ENCODE measurements at regions not wholly inside any gene's neighbourhood (a gene's known extent, or its start where the extent isn't known, plus 50 kb on each side); places are given as distances from the start of the nearest gene placed in this dataset.
A peak's percentile ranks its signal among the peaks of the same experiment; 100 is the strongest.
"Not testable (repeated sequence)": the region's sequence is repeated elsewhere in the genome, so short reads cannot be mapped to it uniquely, and the experiment has no call there.

DNA sequence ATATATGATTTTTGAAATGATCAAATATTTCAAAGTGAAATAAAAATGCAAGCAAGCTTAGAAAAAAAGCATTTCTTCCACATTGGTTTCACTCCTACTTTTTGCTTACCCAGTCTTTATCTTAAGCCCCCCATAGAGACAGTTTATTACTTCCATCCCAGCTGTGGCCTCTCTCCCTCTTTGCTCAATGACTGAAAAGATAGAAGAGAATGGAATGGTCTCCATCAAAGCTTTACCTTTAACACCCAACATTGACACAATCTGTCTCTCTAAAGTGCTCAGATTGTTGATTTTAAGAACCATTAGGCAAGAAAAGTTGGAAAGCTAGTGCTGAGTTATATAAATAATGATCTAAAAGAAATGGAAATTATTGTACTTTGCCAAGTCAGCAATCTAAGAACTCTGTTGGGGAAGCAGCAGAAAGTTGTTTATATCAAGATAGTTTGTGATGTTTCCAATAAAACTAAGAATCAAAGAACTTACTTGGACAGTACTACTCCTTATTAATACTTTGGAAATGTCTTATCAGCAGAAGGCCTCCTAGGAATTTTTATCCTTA lies 277.5 kb upstream of the NREP start:
- FAIRE-seq, result no peak
- DNase-seq (ENCODE audit: insufficient read length, low spot score), result no peak

DNA sequence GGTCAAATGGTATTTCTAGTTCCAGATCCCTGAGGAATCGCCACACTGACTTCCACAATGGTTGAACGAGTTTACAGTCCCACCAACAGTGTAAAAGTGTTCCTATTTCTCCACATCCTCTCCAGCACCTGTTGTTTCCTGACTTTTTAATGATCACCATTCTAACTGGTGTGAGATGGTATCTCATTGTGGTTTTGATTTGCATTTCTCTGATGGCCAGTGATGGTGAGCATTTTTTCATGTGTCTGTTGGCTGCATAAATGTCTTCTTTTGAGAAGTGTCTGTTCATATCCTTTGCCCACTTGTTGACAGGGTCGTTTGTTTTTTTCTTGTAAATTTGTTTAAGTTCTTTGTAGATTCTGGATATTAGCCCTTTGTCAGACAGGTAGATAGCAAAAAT lies 269.9 kb upstream of the NREP start:
- not testable (repeated sequence) for DNase-seq (ENCODE audit: insufficient read length, low spot score); FAIRE-seq

DNA sequence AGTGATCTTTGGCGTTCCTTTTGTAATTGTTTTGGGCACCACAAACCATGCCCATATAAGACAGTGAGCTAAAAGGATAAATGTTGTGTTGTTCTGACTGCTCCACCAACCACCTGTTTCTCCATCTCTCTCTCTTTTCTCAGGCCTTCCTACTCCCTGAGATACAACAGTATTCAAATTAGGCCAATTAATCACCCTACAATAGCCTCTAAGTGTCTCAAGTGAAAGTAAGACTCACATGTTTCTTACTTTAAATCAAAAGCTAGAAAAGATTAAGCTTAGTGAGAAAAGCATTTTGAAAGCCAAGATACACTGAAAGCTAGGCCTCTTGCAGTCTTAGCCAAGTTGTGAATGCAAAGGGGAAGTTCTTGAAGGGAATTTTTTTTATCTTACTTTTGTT lies 268.8 kb upstream of the NREP start:
- DNase-seq (ENCODE audit: insufficient read length, low spot score) (no peak), FAIRE-seq (no peak)

DNA sequence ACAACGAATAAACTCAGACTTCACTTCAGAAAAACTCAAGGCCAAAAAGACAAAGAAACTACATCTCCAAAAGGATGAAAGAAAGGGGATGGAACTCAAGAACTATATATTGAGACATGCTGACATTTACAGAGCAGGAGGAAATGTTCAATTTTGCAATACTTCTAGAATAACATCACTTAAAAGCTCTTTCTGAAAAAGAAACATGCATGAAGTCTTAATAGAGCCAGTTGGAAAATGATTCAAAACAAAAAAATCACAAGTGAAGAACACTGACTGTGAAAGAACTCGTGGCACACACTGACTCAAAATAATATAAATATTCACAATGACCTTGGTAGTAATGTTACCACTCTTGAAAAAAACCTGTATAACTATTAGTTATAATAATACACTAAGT lies 267.8 kb upstream of the NREP start:
- peak; percentile 59 for FAIRE-seq
- no peak for DNase-seq (ENCODE audit: insufficient read length, low spot score)

DNA sequence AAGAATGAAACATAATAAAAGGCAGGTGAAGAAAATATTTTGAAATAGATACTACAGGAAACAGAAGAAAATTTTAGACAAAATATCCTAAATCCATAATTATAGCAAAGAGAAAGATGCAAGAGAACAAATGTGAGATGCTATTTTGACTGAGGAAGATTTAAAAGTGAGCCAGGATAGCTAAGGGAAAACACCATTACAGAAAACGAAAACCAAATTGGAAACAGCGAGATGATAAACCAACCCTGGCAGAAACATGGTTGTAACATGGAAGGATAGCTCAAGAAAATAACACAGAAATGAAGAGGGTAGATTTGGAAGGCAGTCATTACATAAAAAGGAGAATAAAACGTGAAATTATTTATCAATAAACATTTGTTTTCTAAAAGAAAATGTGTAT lies 267.2 kb upstream of the NREP start:
- FAIRE-seq, result no peak
- DNase-seq (ENCODE audit: insufficient read length, low spot score), result no peak

DNA sequence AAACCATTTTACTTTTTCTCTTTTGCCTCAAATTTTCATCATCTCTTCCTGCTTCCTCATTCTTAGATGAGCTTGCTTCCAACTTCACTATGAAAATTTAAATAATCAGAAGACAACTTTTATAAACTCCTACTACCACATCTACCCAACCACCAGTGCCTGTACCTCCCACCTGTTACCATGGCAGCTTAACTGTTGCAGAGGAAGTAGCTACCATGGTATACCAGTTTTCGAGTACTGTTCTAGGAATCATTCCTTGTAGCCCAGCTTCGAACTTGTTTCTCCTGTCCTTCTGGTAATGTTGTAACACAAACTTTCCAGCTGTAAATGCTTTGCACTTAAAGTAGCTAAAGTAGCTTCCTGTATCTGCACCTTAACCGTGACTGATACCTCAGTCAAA lies 266.8 kb upstream of the NREP start:
- no peak for FAIRE-seq
- DNase-seq (ENCODE audit: insufficient read length, low spot score), result no peak

DNA sequence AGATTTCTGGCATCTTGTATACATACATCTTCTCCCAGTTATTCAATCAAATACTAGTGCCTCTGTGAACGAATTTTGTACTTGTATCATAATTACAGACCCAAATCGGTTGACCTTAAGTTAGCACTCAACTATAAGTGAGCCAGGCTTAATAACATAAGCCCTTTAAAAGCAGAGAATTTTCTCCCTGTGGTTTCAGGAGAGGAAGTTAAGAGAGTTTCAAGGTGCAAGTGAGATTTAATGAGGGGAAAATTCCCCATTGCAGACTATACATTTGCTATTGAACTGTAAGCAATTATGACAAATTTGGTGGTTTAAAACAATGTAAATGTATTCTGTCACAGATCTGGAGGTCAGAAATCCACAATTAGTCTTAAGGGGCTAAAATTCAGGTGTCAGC lies 261.9 kb upstream of the NREP start:
- DNase-seq (ENCODE audit: insufficient read length, low spot score) (no peak), FAIRE-seq (peak; percentile 74)

DNA sequence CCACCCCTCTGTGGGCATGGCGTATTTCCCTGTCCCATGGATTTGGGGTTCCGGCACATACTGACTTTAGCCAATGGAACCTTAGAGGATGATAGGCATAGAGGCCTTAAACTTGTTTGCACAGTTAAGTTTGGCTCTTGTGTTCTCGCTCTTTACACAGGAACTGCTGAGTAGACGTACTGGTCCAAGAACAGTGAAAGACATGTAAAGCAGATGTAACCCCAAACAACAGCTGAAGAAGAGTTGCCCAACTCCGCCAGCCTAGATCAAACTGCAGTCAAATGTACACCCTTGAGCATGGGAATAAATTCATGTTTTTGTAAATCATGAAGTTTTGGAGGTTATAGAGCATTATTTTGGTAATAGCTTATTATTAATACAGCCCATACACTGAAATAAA lies 260.0 kb upstream of the NREP start:
- FAIRE-seq (no peak), DNase-seq (ENCODE audit: insufficient read length, low spot score) (no peak)

DNA sequence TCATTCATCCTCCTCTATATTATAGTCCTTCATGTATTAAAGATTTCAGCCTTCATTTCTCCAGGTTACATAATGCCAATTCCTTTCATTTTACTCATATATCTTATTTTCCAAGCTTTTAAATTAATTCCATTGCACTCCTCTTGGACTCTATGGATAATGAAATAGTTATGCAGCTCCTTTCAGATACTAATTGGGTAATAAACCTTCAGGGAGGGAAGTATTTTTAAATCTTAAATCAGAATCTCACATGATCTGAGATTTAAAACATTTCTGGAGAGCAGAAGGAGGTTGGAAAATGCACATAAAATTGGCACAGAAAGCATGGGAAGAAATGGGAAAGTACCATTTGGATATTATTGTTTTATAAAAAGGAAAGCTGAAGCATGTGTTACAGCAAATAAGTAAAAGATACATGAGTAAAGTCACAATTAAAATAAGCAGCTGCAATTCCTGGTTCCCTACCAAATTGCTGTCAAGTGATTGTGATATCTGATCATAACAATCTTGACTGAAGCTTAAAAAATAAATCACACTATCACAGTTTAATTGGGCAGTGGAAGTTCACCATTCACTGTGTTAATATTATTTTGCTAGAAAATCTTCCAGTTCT lies 257.9 kb upstream of the NREP start:
- FAIRE-seq, result no peak

DNA sequence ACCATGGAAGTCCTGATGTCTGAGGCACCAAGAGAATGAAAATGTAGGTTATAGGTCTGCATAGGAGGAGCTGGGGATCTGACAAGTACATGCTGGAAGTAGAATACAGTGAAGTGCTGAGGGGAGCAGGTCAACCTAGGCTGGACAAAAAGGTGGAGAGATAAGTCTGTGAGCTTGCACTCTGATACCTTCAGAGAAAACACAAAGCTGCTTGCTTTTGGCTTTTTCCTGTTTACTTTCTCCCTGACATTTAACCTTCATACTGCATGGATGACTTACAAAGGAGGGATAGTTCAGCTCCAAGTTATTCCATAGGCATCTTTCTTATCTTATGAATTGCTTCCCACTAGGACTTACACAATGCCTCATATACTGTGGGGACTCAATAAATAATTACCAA lies 256.7 kb upstream of the NREP start:
- no peak for FAIRE-seq

More for the DNA sequence above, 257.9 kb upstream of the NREP start:
- DNase-seq (ENCODE audit: insufficient read length, low spot score), result no peak

DNA sequence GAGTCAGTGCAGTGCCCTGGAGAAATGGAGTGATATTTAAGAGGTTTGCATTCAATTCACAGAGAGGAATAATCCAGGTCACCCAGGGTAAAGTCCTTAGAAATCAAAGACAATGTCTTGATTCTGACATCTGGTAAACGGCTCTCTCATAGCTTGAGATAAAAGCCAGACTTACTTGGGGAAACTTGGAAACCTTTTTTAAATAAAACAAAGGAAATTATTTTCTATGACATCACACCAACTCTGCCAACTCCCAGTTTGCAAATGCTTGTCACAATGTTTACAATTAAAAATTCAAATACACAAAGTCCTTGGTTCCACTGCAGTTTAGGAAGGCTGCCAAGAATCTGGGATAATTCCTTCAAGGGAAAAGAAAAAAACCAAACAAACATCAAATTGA lies 255.1 kb upstream of the NREP start:
- FAIRE-seq, result no peak
- no peak for DNase-seq (ENCODE audit: insufficient read length, low spot score)

More for the DNA sequence above, 256.7 kb upstream of the NREP start:
- DNase-seq (ENCODE audit: insufficient read length, low spot score), result no peak

DNA sequence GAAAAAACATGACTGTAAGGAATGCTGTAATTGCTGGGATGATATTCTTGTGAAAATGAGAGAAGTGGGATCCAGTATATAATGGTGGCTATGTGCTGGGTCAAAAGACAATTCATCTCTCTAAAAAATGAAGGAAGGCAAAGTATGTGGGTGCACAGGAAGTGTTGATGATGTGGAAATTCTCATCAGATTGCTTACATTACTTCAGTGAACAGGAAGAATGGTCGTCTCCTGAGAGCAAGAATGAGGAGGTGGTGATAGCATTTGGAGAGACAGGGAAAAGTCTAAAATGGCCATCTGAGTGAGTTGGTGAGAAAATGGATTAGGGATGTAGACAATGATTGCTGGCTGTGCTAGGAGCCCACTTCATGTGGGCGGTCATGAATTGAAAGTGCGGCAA lies 253.5 kb upstream of the NREP start:
- no peak for DNase-seq (ENCODE audit: insufficient read length, low spot score)
- FAIRE-seq, result no peak

DNA sequence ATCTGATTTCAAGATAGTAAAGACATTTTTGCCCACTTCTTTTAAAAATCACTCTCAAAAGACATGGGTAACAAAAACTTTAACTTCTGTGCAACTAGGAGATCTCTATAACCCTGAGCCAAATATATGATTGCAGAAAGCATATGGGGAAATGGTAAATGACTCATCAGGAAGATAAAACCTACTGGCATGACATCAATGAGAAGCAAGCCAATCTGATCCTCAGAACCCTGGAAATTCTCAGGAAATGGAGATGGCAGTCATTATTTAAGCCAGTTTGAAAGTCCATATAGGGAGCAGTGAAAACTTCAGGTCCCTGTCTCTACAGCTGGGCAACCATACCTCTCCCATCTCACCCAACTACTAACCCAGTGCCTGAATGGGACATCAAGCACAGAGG lies 249.7 kb upstream of the NREP start:
- DNase-seq (ENCODE audit: insufficient read length, low spot score), result no peak
- FAIRE-seq, result peak; percentile 45

DNA sequence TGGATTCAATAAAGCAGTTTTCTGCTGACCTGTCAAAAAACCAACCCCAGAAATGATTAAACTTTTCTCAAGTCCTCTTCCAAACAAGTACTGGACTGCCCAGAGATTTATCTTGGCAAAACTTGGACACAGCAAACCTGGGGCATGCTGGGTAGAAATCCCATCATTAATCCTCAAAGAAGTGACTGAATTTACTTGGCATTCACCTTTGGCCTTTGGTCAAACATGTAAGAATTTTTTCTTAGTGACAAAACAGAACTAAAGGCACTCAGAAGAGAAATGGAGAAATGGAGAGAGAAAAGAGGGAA lies 248.6 kb upstream of the NREP start:
- DNase-seq (ENCODE audit: insufficient read length, low spot score) (no peak), FAIRE-seq (no peak)

DNA sequence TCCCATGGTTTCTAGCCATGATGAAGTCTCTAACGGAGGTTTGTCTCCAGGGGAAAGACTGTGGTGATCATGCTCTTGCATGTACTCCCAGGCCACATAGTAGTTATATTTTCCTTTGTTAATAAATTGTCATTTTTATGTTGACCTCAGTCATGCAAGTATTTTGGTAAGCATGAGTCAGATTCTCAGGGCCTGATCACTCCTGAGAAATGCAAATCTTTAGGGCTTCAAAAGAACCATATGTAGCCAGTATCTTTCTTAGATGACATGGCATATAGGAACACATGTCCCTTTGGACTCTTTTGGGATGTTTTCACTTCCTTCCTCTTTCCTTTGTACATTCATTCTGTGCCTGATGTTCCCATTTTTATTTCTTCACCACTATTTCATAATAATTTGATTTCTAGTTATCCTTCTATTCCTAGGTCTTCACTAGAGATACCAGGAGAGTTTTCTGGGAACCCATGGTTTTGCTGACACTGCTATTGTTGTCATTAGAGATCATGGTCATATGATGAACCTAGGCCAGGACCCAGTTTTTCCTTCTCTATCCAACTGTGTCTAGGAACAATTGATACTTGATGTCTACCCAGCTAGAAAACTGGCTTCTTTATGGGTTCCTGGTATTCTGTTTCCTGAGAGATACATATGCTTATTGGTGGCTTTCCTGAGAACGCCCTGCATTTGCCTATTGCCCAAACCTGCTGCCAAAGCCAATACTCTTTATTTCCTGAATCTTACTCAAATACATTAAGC lies 248.1 kb upstream of the NREP start:
- FAIRE-seq (peak; percentile 79), DNase-seq (ENCODE audit: insufficient read length, low spot score) (no peak)

DNA sequence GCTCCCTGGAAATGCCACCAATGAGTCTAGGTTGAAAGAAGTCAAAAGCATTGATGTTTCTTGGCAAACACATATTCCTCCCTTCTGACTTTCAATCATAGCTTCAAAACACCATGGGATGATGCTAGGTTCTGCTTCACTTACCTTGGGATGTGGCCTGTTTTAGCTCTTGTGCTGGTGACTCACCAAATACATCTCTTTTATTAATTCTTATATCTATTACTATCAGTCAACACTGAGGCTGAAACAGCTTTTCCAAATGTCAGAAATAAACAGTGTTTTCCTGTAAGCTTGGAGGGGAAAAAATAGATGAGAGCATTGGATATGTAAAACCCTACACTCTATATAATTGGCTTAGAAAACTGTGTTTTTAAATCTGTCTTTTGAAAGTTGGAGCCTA lies 245.4 kb upstream of the NREP start:
- no peak for DNase-seq (ENCODE audit: insufficient read length, low spot score)

DNA sequence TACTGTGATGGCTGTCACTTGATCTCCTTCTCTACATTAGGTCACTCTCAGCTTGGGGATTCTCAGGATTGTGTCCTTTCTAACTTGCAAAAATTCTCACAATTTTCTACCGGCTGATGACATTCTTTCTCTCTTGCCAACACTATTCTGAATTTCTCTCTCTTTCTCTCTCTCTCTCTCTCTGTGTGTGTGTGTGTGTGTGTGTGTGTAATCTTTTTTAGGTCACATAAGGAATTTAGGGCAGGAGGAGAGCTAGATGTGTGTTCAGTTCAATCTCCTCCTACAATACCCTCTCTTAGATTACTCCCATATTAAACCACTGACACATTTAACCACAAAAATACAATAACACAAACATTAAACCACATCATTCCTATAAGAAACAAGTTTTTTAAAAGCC lies 242.3 kb upstream of the NREP start:
- DNase-seq (ENCODE audit: insufficient read length, low spot score) (no peak), FAIRE-seq (no peak)

More for the DNA sequence above, 245.4 kb upstream of the NREP start:
- no peak for FAIRE-seq

DNA sequence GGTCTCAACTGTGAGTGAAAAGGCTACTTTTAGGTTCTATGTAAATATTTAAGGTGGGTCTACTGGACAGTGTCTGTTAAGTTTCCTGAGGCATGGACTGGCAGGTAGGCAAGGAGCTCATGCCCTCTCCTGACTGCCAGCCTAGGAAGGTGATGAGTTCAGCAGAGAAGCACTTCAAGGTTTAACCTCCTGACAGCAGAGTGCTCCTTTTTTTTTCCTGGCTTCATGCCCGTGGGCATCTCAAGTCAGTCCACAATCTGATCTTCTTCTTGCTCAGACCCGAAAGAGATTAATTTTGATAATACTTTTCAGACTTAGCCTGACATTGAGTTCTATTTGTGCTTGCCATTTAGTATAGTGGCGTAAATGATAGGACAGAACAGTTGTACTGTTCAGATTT lies 241.9 kb upstream of the NREP start:
- no peak for FAIRE-seq
- DNase-seq (ENCODE audit: insufficient read length, low spot score), result no peak

DNA sequence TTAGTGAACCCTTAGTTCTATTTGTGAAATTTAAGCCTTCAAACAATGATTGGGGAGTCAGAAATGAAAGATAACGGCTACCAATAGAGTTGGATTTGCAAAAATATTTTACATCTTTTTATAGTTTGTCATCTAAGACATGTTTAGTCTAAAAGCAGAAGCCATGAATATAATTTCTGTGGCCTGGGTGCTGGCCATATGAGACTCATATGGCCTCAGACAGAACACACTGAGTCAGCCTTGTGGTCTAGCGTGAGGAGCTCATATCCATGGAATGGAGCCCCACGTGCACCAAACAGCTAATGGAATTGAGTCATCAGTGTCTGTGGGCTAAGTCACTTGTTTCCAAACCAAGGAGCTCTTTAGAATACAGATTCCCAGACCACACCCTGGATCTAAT lies 240.7 kb upstream of the NREP start:
- FAIRE-seq, result no peak
- no peak for DNase-seq (ENCODE audit: insufficient read length, low spot score)

DNA sequence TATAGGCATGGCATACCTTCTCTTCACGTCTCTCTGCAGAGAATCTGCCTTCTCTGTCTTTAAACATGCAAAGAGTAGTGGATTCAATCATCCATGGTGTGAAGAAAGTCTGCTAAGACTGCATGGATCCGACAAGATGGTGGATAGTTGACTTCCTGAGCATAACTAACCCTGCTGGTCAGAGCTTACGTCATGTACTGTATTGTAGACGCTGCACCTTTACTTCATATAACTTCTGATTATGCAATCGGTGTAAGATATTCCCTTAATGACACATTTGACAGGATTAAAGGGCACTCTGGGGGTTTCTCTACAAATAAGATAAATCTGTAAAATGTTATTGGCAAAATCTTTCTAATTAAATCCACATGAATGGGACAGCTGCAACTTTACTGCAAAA lies 240.3 kb upstream of the NREP start:
- DNase-seq (ENCODE audit: insufficient read length, low spot score) (no peak), FAIRE-seq (no peak)

DNA sequence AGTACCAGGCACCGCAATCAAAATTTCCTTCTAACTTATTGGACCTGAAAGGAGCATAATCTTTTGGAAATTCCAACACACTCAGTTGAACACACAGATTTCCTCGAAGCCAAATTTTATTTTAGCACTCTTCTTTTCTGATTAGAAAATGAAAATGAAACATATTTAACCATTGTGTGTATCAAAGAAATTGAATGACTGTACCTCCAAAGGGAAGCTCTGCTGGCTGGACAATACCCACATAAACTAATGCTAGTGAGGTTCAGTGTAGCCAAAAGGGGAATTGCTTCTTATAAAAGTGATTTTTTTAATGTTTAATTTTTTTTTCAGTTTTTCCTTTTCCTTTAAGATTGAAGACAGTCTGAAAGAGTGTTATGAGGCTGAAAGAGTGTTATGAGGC lies 239.6 kb upstream of the NREP start:
- FAIRE-seq (no peak), DNase-seq (ENCODE audit: insufficient read length, low spot score) (no peak)

DNA sequence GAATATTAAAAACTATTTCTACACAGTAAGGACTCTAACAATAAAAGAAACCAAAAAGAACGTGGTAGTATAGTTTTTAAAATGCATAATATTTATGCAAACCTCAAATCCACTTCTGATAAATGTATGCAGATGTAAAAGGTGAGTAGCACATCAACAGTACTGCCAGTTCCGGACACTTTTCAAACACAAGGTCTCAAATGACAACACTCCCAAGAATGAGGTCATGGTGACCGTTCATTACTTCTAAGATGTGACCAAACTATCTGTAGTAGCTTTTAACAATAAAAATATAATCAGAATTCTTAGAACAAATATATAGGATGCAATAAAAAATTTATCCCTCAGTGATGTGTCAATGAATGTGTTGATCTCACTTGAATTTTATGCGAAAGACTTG lies 238.7 kb upstream of the NREP start:
- DNase-seq (ENCODE audit: insufficient read length, low spot score) (no peak), FAIRE-seq (no peak)

DNA sequence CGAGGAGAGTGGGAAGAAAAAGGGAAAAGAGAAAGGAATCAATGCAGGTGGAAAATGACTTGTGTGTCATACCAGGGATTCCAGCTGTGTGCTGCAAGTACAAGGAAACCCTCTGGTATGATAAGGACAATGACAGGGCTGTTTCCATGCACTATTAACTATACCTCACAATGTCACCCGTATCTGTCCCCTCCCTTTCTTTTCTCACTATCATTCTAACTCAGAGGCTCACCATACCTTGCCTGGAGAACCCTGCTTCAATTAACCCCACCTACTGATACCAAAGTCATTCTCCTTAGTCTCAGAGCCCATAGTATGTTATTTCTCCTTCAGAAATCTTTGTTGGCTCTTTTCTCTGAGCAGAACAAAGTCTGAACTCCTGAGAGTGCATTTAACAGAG lies 236.2 kb upstream of the NREP start:
- DNase-seq (ENCODE audit: insufficient read length, low spot score) (no peak), FAIRE-seq (no peak)

Data from GM19239 (cell line).